ENCODE measurements at regions not wholly inside any gene's neighbourhood (a gene's known extent, or its start where the extent isn't known, plus 50 kb on each side); places are given as distances from the start of the nearest gene placed in this dataset.

- ChIA-PET POLR2A (no interaction called here), CTCF (no interaction called here)
- DNase-seq (ENCODE audit: extremely low spot score) = no peak
- TF ChIP-seq FOXA1 (IDR thresholded peaks at IDR 0.05) (no peak), SP1 (IDR thresholded peaks at IDR 0.05) (no peak), FOXK2 (IDR thresholded peaks at IDR 0.05) (no peak), ELF4 (IDR thresholded peaks at IDR 0.05) (no peak), ARNT (IDR thresholded peaks at IDR 0.05) (no peak), LEF1 (IDR thresholded peaks at IDR 0.05; ENCODE audit: borderline replicate concordance) (no peak), CTBP1 (IDR thresholded peaks at IDR 0.05; ENCODE audit: borderline replicate concordance) (no peak), FOXM1 (IDR thresholded peaks at IDR 0.05; ENCODE audit: borderline replicate concordance) (no peak), HDGF (IDR thresholded peaks at IDR 0.05; ENCODE audit: borderline replicate concordance) (no peak), BHLHE40 (IDR thresholded peaks at IDR 0.05; ENCODE audit: borderline replicate concordance) (no peak), NFRKB (IDR thresholded peaks at IDR 0.05) (no peak), L3MBTL2 (conservative IDR thresholded peaks at IDR 0.05) (no peak), TARDBP (IDR thresholded peaks at IDR 0.05) (no peak), SUZ12 (IDR thresholded peaks at IDR 0.05) (no peak), ZNF384 (IDR thresholded peaks at IDR 0.05) (no peak), PKNOX1 (IDR thresholded peaks at IDR 0.05) (no peak)
Observed at GRCh38 chr13:48838193-48838973, 137.3 kb upstream of the FNDC3A start.

- no peak for DNase-seq (ENCODE audit: extremely low spot score)
- TF ChIP-seq HDGF (IDR thresholded peaks at IDR 0.05; ENCODE audit: borderline replicate concordance) (no peak), L3MBTL2 (conservative IDR thresholded peaks at IDR 0.05) (no peak), PKNOX1 (IDR thresholded peaks at IDR 0.05) (no peak), ZNF384 (IDR thresholded peaks at IDR 0.05) (no peak), SUZ12 (IDR thresholded peaks at IDR 0.05) (no peak), ELF4 (IDR thresholded peaks at IDR 0.05) (no peak), FOXA1 (IDR thresholded peaks at IDR 0.05) (no peak)
- ChIA-PET CTCF (no interaction called here), POLR2A (no interaction called here)
Observed at GRCh38 chr13:48839171-48839570, 136.5 kb upstream of the FNDC3A start.

- DNase-seq (ENCODE audit: extremely low spot score) = no peak
- POLR2A ChIA-PET = no interaction called here
- CTCF ChIA-PET = no interaction called here
- TF ChIP-seq ARNT (IDR thresholded peaks at IDR 0.05) (no peak), FOXM1 (IDR thresholded peaks at IDR 0.05; ENCODE audit: borderline replicate concordance) (no peak), ELF4 (IDR thresholded peaks at IDR 0.05) (no peak), L3MBTL2 (conservative IDR thresholded peaks at IDR 0.05) (no peak)
Observed at GRCh38 chr13:48840366-48840765, 135.3 kb upstream of the FNDC3A start.

- TF ChIP-seq LEF1 (IDR thresholded peaks at IDR 0.05; ENCODE audit: borderline replicate concordance) = no peak
- no peak for TF ChIP-seq FOXM1 (IDR thresholded peaks at IDR 0.05; ENCODE audit: borderline replicate concordance)
- no peak for TF ChIP-seq FOXK2 (IDR thresholded peaks at IDR 0.05)
- TF ChIP-seq ELF4 (IDR thresholded peaks at IDR 0.05) = no peak
- TF ChIP-seq NFRKB (IDR thresholded peaks at IDR 0.05) = no peak
- TF ChIP-seq SP1 (IDR thresholded peaks at IDR 0.05) = no peak
- TF ChIP-seq BHLHE40 (IDR thresholded peaks at IDR 0.05; ENCODE audit: borderline replicate concordance) = no peak
- TF ChIP-seq FOXA1 (IDR thresholded peaks at IDR 0.05) = no peak
- TF ChIP-seq TARDBP (IDR thresholded peaks at IDR 0.05) = no peak
- no peak for TF ChIP-seq ZNF384 (IDR thresholded peaks at IDR 0.05)
- TF ChIP-seq L3MBTL2 (conservative IDR thresholded peaks at IDR 0.05) = no peak
- TF ChIP-seq PKNOX1 (IDR thresholded peaks at IDR 0.05) = no peak
- no peak for TF ChIP-seq ARNT (IDR thresholded peaks at IDR 0.05)
- TF ChIP-seq HDGF (IDR thresholded peaks at IDR 0.05; ENCODE audit: borderline replicate concordance) = no peak
- no peak for TF ChIP-seq SUZ12 (IDR thresholded peaks at IDR 0.05)
- TF ChIP-seq CTBP1 (IDR thresholded peaks at IDR 0.05; ENCODE audit: borderline replicate concordance) = no peak
- ChIA-PET CTCF (no interaction called here), POLR2A (no interaction called here)
- no peak for DNase-seq (ENCODE audit: extremely low spot score)
Observed at GRCh38 chr13:48842316-48842715, 133.4 kb upstream of the FNDC3A start.

- TF ChIP-seq FOXA1 (IDR thresholded peaks at IDR 0.05) (no peak), L3MBTL2 (conservative IDR thresholded peaks at IDR 0.05) (no peak), CTBP1 (IDR thresholded peaks at IDR 0.05; ENCODE audit: borderline replicate concordance) (no peak), FOXM1 (IDR thresholded peaks at IDR 0.05; ENCODE audit: borderline replicate concordance) (no peak), BHLHE40 (IDR thresholded peaks at IDR 0.05; ENCODE audit: borderline replicate concordance) (no peak), LEF1 (IDR thresholded peaks at IDR 0.05; ENCODE audit: borderline replicate concordance) (no peak), ARNT (IDR thresholded peaks at IDR 0.05) (no peak), SUZ12 (IDR thresholded peaks at IDR 0.05) (no peak), SP1 (IDR thresholded peaks at IDR 0.05) (no peak), NFRKB (IDR thresholded peaks at IDR 0.05) (no peak), PKNOX1 (IDR thresholded peaks at IDR 0.05) (no peak), FOXK2 (IDR thresholded peaks at IDR 0.05) (no peak)
- DNase-seq (ENCODE audit: extremely low spot score) = no peak
- ChIA-PET POLR2A (no interaction called here), CTCF (interaction anchor here (0.6 kb wide), 1 partner anchor 70 kb away, joined by 3 read pairs; no protein-coding TSS in a partner anchor)
Observed at GRCh38 chr13:48843630-48844380, 131.9 kb upstream of the FNDC3A start.

Measured in HEK293T (cell line).